WI38 (cell line): ENCODE measurements at regions not wholly inside any gene's neighbourhood (a gene's known extent, or its start where the extent isn't known, plus 50 kb on each side); places are given as distances from the start of the nearest gene placed in this dataset.

Source experiments
- H3K4me3 ChIP-seq: 2 replicates; pipeline ENCODE4 v1.5.1; 2011; ENCODE audit warnings: low read depth, mild to moderate bottlenecking, control low read depth, low read length
- TF ChIP-seq, protein P1 (sequence below): IDR thresholded peaks from 2 replicates; pipeline ENCODE4 v1.5.1; 2012; ENCODE audit warnings: low read depth, mild to moderate bottlenecking, control low read depth, low read length

GRCh38 chr17:33517746-33518145 is 224.7 kb upstream of the ASIC2 start:
- H3K4me3 ChIP-seq = no peak overlapping the region
- TF ChIP-seq, protein P1, sequence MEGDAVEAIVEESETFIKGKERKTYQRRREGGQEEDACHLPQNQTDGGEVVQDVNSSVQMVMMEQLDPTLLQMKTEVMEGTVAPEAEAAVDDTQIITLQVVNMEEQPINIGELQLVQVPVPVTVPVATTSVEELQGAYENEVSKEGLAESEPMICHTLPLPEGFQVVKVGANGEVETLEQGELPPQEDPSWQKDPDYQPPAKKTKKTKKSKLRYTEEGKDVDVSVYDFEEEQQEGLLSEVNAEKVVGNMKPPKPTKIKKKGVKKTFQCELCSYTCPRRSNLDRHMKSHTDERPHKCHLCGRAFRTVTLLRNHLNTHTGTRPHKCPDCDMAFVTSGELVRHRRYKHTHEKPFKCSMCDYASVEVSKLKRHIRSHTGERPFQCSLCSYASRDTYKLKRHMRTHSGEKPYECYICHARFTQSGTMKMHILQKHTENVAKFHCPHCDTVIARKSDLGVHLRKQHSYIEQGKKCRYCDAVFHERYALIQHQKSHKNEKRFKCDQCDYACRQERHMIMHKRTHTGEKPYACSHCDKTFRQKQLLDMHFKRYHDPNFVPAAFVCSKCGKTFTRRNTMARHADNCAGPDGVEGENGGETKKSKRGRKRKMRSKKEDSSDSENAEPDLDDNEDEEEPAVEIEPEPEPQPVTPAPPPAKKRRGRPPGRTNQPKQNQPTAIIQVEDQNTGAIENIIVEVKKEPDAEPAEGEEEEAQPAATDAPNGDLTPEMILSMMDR = no peak

DNA sequence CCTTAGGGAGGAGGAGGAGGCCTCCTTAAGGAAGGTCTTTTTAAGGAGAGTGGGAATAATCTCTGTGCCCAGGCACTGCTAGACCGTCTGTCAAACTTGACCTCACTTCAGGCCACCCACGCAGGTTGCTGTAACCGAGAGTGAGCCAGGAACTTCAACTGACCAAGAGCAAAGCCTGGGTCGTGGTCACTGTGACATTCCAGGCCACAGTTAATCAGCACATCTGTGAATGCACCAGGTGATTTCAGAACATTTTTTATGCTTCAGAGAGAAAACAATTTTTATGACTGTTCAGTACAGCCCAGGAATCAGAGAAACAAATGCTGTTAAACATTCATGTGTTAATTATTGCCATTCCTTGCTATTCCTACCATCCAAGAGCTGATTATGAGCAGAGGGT is 226.6 kb upstream of the ASIC2 start:
- TF ChIP-seq, protein P1 = no peak
- H3K4me3 ChIP-seq = no peak overlapping the region

GRCh38 chr17:33520426-33521330 is 227.6 kb upstream of the ASIC2 start:
- TF ChIP-seq, protein P1 = no peak
- no peak overlapping the region for H3K4me3 ChIP-seq

GRCh38 chr17:33521784-33522183 is 228.7 kb upstream of the ASIC2 start:
- TF ChIP-seq, protein P1 = no peak
- H3K4me3 ChIP-seq = no peak overlapping the region

- TF ChIP-seq, protein P1 = no peak
Observed at GRCh38 chr17:33522623-33523022, 229.5 kb upstream of the ASIC2 start.

GRCh38 chr17:33523577-33523981 is 230.5 kb upstream of the ASIC2 start:
- H3K4me3 ChIP-seq = no peak overlapping the region
- TF ChIP-seq, protein P1 = no peak

More at GRCh38 chr17:33522623-33523022, 229.5 kb upstream of the ASIC2 start:
- H3K4me3 ChIP-seq = no peak overlapping the region

DNA sequence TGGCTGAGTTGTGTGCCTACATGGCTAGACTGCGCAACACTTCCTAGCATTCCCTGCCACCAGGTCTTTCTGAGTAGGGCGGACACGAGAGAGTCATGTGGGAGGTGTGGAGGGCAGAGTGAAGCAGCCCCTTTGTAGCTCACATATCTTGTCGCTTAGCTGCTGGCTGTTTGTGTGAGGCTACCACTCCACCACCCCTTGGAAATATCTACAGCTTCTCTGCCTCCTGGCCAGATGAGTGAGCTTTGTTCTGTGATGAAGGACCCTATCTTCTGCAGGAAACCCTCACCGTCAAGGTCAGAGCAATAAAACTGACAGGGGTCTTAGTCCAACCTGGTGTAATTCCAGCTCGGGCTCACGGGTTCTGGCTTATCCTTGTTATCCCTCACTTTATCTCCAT is 232.1 kb upstream of the ASIC2 start:
- no peak overlapping the region for H3K4me3 ChIP-seq
- TF ChIP-seq, protein P1 = no peak
